Hepatocyte (in vitro differentiated cells): ENCODE measurements at regions not wholly inside any gene's neighbourhood (a gene's known extent, or its start where the extent isn't known, plus 50 kb on each side); places are given as distances from the start of the nearest gene placed in this dataset.

Experiments
- CTCF ChIP-seq: fragments of 200-600 bp; sonication (generic); IDR thresholded peaks from 2 replicates; pipeline ENCODE4 v1.5.1; 2016; ENCODE audit warnings: antibody characterized with exemption, mild to moderate bottlenecking; ENCODE audit not compliant: poor library complexity
- EZH2 ChIP-seq: fragments of 200-600 bp; sonication (generic); IDR thresholded peaks from 2 replicates; pipeline ENCODE4 v1.6.1; 2016; ENCODE audit warnings: antibody characterized with exemption, mild to moderate bottlenecking, borderline replicate concordance

GRCh38 chr5:123940416-123940815 is 428.4 kb downstream of the CSNK1G3 start:
- no peak for TF ChIP-seq CTCF
- TF ChIP-seq EZH2, result no peak
